ENCODE measurements at regions not wholly inside any gene's neighbourhood (a gene's known extent, or its start where the extent isn't known, plus 50 kb on each side); places are given as distances from the start of the nearest gene placed in this dataset.

DNA sequence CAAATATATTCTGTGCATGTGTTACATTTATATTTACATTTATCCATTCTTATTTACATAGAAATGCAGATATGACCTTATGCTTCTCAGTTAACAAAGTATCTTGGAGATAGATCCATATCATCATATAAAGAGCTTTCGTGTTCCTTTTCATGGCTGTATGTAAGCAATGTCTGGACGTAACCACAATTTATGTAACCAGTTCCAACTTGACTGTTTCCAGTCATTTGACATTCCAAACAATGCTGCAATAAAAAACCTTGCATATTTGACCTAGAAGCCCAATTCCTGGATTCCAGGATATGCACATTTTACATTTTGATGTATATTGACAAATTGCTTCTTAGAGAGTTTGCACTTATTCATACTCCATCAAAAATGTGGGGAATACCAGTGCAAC is 113.7 kb upstream of the F13A1 start:
- no peak for DNase-seq
- intact Hi-C loops (cut with DNase I): no loop called here
- TF ChIP-seq, protein P1, sequence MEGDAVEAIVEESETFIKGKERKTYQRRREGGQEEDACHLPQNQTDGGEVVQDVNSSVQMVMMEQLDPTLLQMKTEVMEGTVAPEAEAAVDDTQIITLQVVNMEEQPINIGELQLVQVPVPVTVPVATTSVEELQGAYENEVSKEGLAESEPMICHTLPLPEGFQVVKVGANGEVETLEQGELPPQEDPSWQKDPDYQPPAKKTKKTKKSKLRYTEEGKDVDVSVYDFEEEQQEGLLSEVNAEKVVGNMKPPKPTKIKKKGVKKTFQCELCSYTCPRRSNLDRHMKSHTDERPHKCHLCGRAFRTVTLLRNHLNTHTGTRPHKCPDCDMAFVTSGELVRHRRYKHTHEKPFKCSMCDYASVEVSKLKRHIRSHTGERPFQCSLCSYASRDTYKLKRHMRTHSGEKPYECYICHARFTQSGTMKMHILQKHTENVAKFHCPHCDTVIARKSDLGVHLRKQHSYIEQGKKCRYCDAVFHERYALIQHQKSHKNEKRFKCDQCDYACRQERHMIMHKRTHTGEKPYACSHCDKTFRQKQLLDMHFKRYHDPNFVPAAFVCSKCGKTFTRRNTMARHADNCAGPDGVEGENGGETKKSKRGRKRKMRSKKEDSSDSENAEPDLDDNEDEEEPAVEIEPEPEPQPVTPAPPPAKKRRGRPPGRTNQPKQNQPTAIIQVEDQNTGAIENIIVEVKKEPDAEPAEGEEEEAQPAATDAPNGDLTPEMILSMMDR (IDR thresholded peaks at IDR 0.05): no peak

DNA sequence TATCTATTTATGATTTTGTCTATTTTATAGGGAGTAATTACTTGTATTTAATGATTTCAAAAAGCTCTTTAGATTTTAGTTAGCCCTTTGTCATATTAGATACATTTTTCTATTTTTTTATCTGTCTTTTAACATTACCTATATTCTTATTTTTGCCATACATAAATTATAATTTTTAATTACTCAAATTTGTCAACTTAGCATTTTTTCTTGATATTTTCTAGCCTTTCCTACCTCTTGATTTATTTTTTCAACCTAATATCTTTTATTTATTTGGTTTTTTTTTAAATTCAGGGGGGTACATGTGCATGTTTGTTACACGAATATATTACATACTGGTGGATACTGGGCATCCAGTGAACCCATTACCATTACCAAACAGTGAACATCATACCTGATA is 114.3 kb upstream of the F13A1 start:
- H3K27ac ChIP-seq: no peak overlapping the region
- intact Hi-C loops (cut with DNase I): no loop called here

More for the DNA sequence above, 113.7 kb upstream of the F13A1 start:
- no peak for ATAC-seq
- Histone ChIP-seq H3K9me3 (no peaks in the 10 kb centered on the region), H3K4me1 (no peaks in the 10 kb centered on the region), H3K27me3 (ENCODE audit: low read depth) (no peaks in the 10 kb centered on the region), H3K27ac (no peak overlapping the region), H3K4me3 (no peak overlapping the region), H3K36me3 (no peaks in the 10 kb centered on the region)

DNA sequence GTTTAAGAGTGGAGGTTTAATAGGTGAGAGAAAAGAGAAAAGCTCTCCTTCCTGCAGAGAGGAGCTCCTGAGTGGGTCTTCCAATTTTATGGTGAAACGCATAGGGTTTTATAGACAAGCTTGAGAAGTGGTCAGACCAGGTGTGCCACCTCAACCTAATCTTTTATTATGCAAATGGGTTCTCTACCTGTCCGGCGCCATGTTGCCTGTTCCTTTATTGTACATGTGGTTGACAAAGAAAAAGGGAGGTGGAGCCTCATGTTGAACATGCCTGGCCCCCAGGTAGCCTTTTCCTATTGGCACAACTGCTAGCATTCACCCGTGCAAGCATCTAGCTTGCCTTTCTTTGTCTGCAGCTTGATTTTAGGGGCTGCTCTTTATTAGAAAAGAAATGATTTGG is 115.9 kb upstream of the F13A1 start:
- H3K4me1 ChIP-seq: no peaks in the 10 kb centered on the region
- ATAC-seq (no peak), DNase-seq (no peak)
- no peak overlapping the region for H3K27ac ChIP-seq
- H3K36me3 ChIP-seq: no peaks in the 10 kb centered on the region
- intact Hi-C loops (cut with DNase I): no loop called here
- TF ChIP-seq, protein P1 (IDR thresholded peaks at IDR 0.05): no peak
- no peak overlapping the region for H3K4me3 ChIP-seq
- no peaks in the 10 kb centered on the region for H3K27me3 ChIP-seq (ENCODE audit: low read depth)
- H3K9me3 ChIP-seq: no peaks in the 10 kb centered on the region

More for the DNA sequence above, 114.3 kb upstream of the F13A1 start:
- TF ChIP-seq, protein P1 (IDR thresholded peaks at IDR 0.05): no peak
- H3K4me1 ChIP-seq: no peaks in the 10 kb centered on the region
- H3K36me3 ChIP-seq: no peaks in the 10 kb centered on the region
- H3K27me3 ChIP-seq (ENCODE audit: low read depth): no peaks in the 10 kb centered on the region
- H3K4me3 ChIP-seq: no peak overlapping the region
- ATAC-seq (no peak), DNase-seq (no peak)
- H3K9me3 ChIP-seq: no peaks in the 10 kb centered on the region

DNA sequence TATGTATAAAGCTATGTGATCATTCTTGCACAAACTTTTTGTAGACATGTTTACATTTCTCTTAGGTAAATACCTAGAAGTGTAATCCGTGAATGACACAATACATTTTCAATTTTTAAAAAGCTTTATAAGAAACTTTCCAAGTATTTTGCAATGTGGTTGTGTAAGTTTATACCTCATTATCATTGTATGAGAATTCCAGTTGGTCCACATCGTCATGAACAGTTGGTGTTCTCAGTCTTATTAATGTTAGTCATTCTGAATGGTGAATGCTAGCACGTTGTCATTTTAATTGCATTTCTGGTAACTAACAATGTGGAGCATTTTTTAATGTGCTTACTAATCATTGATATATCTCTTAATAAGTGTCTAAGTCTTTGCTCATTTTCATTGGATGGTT is 116.5 kb upstream of the F13A1 start:
- Histone ChIP-seq H3K4me3 (no peak overlapping the region), H3K27me3 (ENCODE audit: low read depth) (no peaks in the 10 kb centered on the region), H3K9me3 (no peaks in the 10 kb centered on the region), H3K4me1 (no peaks in the 10 kb centered on the region), H3K36me3 (no peaks in the 10 kb centered on the region), H3K27ac (no peak overlapping the region)
- no peak for ATAC-seq
- TF ChIP-seq, protein P1 (IDR thresholded peaks at IDR 0.05): no peak
- no peak for DNase-seq
- intact Hi-C loops (cut with DNase I): no loop called here

DNA sequence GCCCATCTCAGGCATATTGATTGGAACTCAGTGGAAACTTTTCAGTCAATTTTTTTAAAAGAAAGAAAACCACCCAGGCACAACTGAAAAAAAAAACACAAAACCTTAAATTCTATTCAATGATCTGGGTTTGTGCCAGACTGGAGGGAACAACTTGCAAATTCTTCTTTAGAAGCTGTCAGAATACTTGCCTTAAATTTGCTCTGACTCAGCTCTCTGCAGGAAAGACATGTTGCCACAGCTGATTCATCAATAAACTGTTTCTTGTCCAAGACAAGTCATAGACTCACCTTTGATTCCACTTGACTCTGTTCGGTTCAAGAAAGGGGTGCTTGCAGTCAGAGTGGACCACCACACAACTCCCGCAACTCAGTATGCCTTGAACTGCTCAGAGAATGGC is 117.8 kb upstream of the F13A1 start:
- TF ChIP-seq, protein P1 (IDR thresholded peaks at IDR 0.05): no peak
- no peak for ATAC-seq
- H3K27me3 ChIP-seq (ENCODE audit: low read depth): no peaks in the 10 kb centered on the region
- no peak for DNase-seq
- no peaks in the 10 kb centered on the region for H3K36me3 ChIP-seq
- H3K4me3 ChIP-seq: no peak overlapping the region
- no peaks in the 10 kb centered on the region for H3K4me1 ChIP-seq
- no peaks in the 10 kb centered on the region for H3K9me3 ChIP-seq
- intact Hi-C loops (cut with DNase I): no loop called here
- H3K27ac ChIP-seq: no peak overlapping the region

DNA sequence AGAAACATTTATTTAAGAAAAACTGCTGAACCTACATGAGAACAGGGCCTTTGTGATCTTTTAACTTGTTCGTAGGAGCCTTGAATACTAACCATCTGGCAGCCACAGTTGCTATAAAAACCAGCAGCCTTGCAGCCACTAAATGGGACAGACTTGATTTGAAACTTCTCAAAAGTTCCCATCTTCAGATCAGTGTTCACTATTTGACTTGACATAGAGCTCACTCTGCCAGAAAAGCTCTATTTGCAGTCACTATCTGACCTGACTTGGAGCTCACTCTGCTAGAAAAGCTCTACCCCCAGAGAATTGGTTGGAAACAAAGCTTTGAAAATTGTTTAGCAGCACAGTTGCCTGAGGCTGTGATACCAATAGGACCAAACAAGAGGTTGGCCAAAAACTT is 119.3 kb upstream of the F13A1 start:
- intact Hi-C loops (cut with DNase I): no loop called here
- Histone ChIP-seq H3K4me1 (no peaks in the 10 kb centered on the region), H3K27ac (no peak overlapping the region), H3K4me3 (no peak overlapping the region), H3K27me3 (ENCODE audit: low read depth) (no peaks in the 10 kb centered on the region), H3K9me3 (no peaks in the 10 kb centered on the region), H3K36me3 (no peaks in the 10 kb centered on the region)
- TF ChIP-seq, protein P1 (IDR thresholded peaks at IDR 0.05): no peak
- ATAC-seq (no peak), DNase-seq (no peak)
